ENCODE measurements at regions not wholly inside any gene's neighbourhood (a gene's known extent, or its start where the extent isn't known, plus 50 kb on each side); places are given as distances from the start of the nearest gene placed in this dataset.

GRCh38 chr4:131613824-131614216 lies 1535.3 kb upstream of the PCDH10 start:
- TF ChIP-seq, protein P1, sequence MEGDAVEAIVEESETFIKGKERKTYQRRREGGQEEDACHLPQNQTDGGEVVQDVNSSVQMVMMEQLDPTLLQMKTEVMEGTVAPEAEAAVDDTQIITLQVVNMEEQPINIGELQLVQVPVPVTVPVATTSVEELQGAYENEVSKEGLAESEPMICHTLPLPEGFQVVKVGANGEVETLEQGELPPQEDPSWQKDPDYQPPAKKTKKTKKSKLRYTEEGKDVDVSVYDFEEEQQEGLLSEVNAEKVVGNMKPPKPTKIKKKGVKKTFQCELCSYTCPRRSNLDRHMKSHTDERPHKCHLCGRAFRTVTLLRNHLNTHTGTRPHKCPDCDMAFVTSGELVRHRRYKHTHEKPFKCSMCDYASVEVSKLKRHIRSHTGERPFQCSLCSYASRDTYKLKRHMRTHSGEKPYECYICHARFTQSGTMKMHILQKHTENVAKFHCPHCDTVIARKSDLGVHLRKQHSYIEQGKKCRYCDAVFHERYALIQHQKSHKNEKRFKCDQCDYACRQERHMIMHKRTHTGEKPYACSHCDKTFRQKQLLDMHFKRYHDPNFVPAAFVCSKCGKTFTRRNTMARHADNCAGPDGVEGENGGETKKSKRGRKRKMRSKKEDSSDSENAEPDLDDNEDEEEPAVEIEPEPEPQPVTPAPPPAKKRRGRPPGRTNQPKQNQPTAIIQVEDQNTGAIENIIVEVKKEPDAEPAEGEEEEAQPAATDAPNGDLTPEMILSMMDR (IDR thresholded peaks at IDR 0.05): no peak
- TF ChIP-seq POLR2A (IDR thresholded peaks at IDR 0.05): no peak
